ENCODE measurements at regions not wholly inside any gene's neighbourhood (a gene's known extent, or its start where the extent isn't known, plus 50 kb on each side); places are given as distances from the start of the nearest gene placed in this dataset.
A peak's percentile ranks its signal among the peaks of the same experiment; 100 is the strongest.

DNA sequence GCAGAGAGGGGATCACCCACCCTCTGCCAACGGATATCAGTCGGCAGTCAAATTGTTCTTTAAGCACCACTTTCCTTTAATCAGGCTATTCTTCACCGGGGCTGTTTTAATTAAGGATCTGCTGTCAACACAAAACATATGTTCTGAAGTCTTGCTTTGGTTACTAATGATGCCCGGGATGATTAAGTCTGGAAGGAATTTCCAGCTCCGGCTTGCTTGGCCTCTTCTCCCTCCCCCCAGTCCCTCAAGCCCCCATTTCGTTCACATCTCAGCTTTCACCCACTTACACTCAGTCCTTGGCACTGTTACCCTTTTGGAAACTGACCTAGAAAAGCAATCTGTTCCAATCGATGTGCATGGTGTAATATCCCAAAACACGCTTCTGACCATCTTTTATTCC, 74.7 kb downstream of the MSX2 start:
- no peaks in the 10 kb centered on the region for H3K27me3 ChIP-seq (replicated peaks; ENCODE audit: insufficient read depth)
- no peaks in the 10 kb centered on the region for H3K9me2 ChIP-seq (ENCODE audit: insufficient read depth)
- no peaks in the 10 kb centered on the region for H3K9me3 ChIP-seq (ENCODE audit: low read depth)
- peak overlapping the region; percentile 54 for H3K4me3 ChIP-seq
- H3F3A ChIP-seq (ENCODE audit: insufficient read depth) = peaks cover 12% of the 10 kb centered on the region; the same call in 1 of the 2 replicates
- peak; percentile 72 for DNase-seq
- no peak overlapping the region for H3K27ac ChIP-seq
- H3K79me2 ChIP-seq (ENCODE audit: insufficient read depth) = no peaks in the 10 kb centered on the region
- in situ Hi-C loops (cut with MboI) = loop anchor here (10.0 kb wide), 1 partner anchor 384 kb away; no protein-coding TSS in a partner anchor
- TF ChIP-seq EZH2 (IDR thresholded peaks at IDR 0.05; ENCODE audit: insufficient read depth, poor library complexity, severe bottlenecking) (no peak), EZH2phosphoT487 (IDR thresholded peaks at IDR 0.05; ENCODE audit: insufficient read depth, low read depth) (no peak)
- peak overlapping the region; percentile 65 for H3K4me2 ChIP-seq (ENCODE audit: unreplicated experiment)
- peak overlapping the region; percentile 0; the same call in 1 of the 2 replicates for H3K9ac ChIP-seq
- H4K20me1 ChIP-seq (ENCODE audit: insufficient read depth) = no peaks in the 10 kb centered on the region
- peaks cover 17% of the 10 kb centered on the region for H3K4me1 ChIP-seq (ENCODE audit: insufficient read depth)
- H3K36me3 ChIP-seq (ENCODE audit: low read depth) = no peaks in the 10 kb centered on the region
- WGBS, 2 experiments (ENCODE audit: low coverage in 1 of 2, low lambda C conversion rate in 2 of 2, missing lambda C conversion rate in 2 of 2) = 1% methylated on average over 8 of the region's 8 CpGs
- H2AFZ ChIP-seq = peak overlapping the region; percentile 73

DNA sequence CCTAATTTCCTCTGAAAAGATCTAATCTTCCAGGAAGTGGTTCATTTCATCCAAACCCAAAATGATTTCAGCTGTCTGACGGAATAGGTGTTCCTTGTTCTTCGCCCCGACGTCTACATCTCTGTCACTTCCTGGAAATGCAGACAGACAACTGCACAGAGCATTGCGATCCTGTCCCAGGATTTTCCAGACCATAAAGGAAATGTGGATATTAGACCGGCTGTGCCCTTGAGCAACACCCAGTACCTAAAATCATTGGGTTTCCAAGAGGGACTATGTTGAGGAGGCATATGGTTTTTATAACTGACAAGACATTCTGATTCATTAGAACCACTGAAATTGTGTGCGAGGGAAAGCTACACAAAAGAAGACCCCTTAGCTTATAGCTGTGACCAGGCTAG, 74.2 kb downstream of the MSX2 start:
- H2AFZ ChIP-seq = peak overlapping the region; percentile 73
- no peaks in the 10 kb centered on the region for H3K36me3 ChIP-seq (ENCODE audit: low read depth)
- no peak overlapping the region for H3K27ac ChIP-seq
- H3K9me2 ChIP-seq (ENCODE audit: insufficient read depth) = no peaks in the 10 kb centered on the region
- peak overlapping the region; percentile 65 for H3K4me2 ChIP-seq (ENCODE audit: unreplicated experiment)
- H3K4me1 ChIP-seq (ENCODE audit: insufficient read depth) = peaks cover 17% of the 10 kb centered on the region
- peaks cover 12% of the 10 kb centered on the region; the same call in 1 of the 2 replicates for H3F3A ChIP-seq (ENCODE audit: insufficient read depth)
- in situ Hi-C loops (cut with MboI) = loop anchor here (10.0 kb wide), 1 partner anchor 384 kb away; no protein-coding TSS in a partner anchor
- H3K79me2 ChIP-seq (ENCODE audit: insufficient read depth) = no peaks in the 10 kb centered on the region
- no peaks in the 10 kb centered on the region for H3K27me3 ChIP-seq (replicated peaks; ENCODE audit: insufficient read depth)
- H3K9me3 ChIP-seq (ENCODE audit: low read depth) = no peaks in the 10 kb centered on the region
- DNase-seq = peak; percentile 46
- peak overlapping the region; percentile 0; the same call in 1 of the 2 replicates for H3K9ac ChIP-seq
- H4K20me1 ChIP-seq (ENCODE audit: insufficient read depth) = no peaks in the 10 kb centered on the region
- peak overlapping the region; percentile 54 for H3K4me3 ChIP-seq
- 3% methylated on average over 7 of the region's 7 CpGs for WGBS, 2 experiments (ENCODE audit: low coverage in 1 of 2, low lambda C conversion rate in 2 of 2, missing lambda C conversion rate in 2 of 2)
- TF ChIP-seq EZH2 (IDR thresholded peaks at IDR 0.05; ENCODE audit: insufficient read depth, poor library complexity, severe bottlenecking) (no peak), EZH2phosphoT487 (IDR thresholded peaks at IDR 0.05; ENCODE audit: insufficient read depth, low read depth) (no peak)

DNA sequence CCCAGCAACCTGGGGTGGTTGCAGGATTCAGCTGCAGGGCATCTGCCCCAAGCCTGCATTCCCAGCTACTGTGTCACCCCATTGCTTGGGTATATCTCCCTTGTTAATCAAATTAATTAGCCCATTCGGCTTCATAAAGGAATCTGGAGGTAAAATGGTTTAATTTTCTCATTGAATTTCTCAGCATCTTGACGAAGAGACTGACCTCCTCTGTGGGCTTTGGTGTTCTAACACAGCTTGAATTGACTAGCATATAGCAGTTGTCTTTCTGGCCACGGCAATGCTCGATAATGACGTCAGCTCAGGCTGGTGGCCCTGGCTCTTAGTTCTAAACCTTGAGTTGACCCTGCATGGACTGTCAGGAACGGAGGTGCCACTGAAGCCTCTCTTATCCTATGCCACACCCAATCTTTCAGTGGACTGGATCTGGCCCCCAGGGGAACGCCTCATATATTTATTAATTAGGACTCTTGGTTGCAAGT, 72.4 kb downstream of the MSX2 start:
- H4K20me1 ChIP-seq (ENCODE audit: insufficient read depth) = no peaks in the 10 kb centered on the region
- TF ChIP-seq EZH2phosphoT487 (IDR thresholded peaks at IDR 0.05; ENCODE audit: insufficient read depth, low read depth) (no peak), EZH2 (IDR thresholded peaks at IDR 0.05; ENCODE audit: insufficient read depth, poor library complexity, severe bottlenecking) (no peak)
- no peak for DNase-seq
- H3K9ac ChIP-seq = no peak overlapping the region
- H3K4me2 ChIP-seq (ENCODE audit: unreplicated experiment) = no peak overlapping the region
- H3K9me2 ChIP-seq (ENCODE audit: insufficient read depth) = no peaks in the 10 kb centered on the region
- H3F3A ChIP-seq (ENCODE audit: insufficient read depth) = peaks cover 12% of the 10 kb centered on the region; the same call in 1 of the 2 replicates
- H3K79me2 ChIP-seq (ENCODE audit: insufficient read depth) = no peaks in the 10 kb centered on the region
- H3K27me3 ChIP-seq (replicated peaks; ENCODE audit: insufficient read depth) = no peaks in the 10 kb centered on the region
- H3K4me1 ChIP-seq (ENCODE audit: insufficient read depth) = peaks cover 17% of the 10 kb centered on the region
- H3K27ac ChIP-seq = no peak overlapping the region
- in situ Hi-C loops (cut with MboI) = loop anchor here (10.0 kb wide), 1 partner anchor 382 kb away; no protein-coding TSS in a partner anchor
- H3K9me3 ChIP-seq (ENCODE audit: low read depth) = no peaks in the 10 kb centered on the region
- no peak overlapping the region for H3K4me3 ChIP-seq
- no peak overlapping the region for H2AFZ ChIP-seq
- no peaks in the 10 kb centered on the region for H3K36me3 ChIP-seq (ENCODE audit: low read depth)
- 95 to 97% methylated on average over 7 of the region's 7 CpGs for WGBS, 2 experiments (ENCODE audit: low coverage in 1 of 2, low lambda C conversion rate in 2 of 2, missing lambda C conversion rate in 2 of 2)

DNA sequence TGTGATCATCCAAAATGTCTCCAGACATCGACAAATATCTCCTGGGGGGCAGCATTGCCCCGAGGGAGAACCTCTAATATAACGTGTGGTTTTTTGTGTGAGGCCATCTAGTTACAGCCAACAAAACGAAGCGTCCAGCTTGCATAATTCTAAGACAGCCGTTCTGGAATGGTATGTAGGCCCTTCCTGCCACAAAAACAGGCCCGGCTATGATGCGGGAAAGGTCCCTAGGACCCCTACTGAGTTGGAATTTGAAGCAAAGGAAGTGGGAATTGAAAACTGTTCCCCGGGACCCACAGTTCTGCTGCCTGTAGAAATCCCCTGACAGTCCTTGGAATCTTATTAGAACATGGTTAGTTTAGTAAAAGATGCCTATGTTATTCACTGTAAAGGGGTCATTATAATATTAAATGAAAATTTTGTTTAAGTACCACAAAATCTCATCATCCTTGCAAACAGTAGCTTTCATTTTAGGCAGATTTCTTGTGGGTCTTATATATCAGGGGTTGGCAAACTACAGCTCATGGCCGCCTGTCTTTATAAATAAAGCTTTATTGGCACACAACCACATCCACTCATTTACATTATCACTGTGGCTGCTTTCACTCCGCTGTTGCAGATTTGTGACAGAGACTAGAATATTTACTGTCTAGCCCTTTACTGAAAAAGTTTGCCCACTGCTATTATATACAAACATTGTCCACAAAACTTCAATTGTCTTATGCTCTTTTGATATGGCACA, 70.7 kb downstream of the MSX2 start:
- Histone ChIP-seq H3K36me3 (ENCODE audit: low read depth) (no peaks in the 10 kb centered on the region), H3K4me3 (no peak overlapping the region), H3F3A (ENCODE audit: insufficient read depth) (peaks cover 10% of the 10 kb centered on the region; the same call in 1 of the 2 replicates), H3K9ac (no peak overlapping the region), H3K27me3 (replicated peaks; ENCODE audit: insufficient read depth) (no peaks in the 10 kb centered on the region), H3K9me3 (ENCODE audit: low read depth) (no peaks in the 10 kb centered on the region), H3K4me1 (ENCODE audit: insufficient read depth) (peaks cover 17% of the 10 kb centered on the region), H3K27ac (no peak overlapping the region), H2AFZ (no peak overlapping the region), H4K20me1 (ENCODE audit: insufficient read depth) (no peaks in the 10 kb centered on the region), H3K79me2 (ENCODE audit: insufficient read depth) (no peaks in the 10 kb centered on the region), H3K4me2 (ENCODE audit: unreplicated experiment) (no peak overlapping the region), H3K9me2 (ENCODE audit: insufficient read depth) (no peaks in the 10 kb centered on the region)
- no peak for TF ChIP-seq EZH2 (IDR thresholded peaks at IDR 0.05; ENCODE audit: insufficient read depth, poor library complexity, severe bottlenecking)
- no peak for TF ChIP-seq EZH2phosphoT487 (IDR thresholded peaks at IDR 0.05; ENCODE audit: insufficient read depth, low read depth)
- in situ Hi-C loops (cut with MboI) = loop anchor here (10.0 kb wide), 1 partner anchor 380 kb away; no protein-coding TSS in a partner anchor
- WGBS, 2 experiments (ENCODE audit: low coverage in 1 of 2, low lambda C conversion rate in 2 of 2, missing lambda C conversion rate in 2 of 2) = 89 to 90% methylated on average over 11 of the region's 11 CpGs
- no peak for DNase-seq
